HL-60 (cell line): ENCODE measurements at regions not wholly inside any gene's neighbourhood (a gene's known extent, or its start where the extent isn't known, plus 50 kb on each side); places are given as distances from the start of the nearest gene placed in this dataset.

Experiments
- DNase-seq, 2 experiments: peaks; one replicate each; pipeline ENCODE4 v3.0.0-alpha.2; 2010 to 2020; ENCODE audit warnings: low read depth in 1 of 2, low spot score in 1 of 2
- H3K27ac ChIP-seq: fragments of 250-450 bp; sonication (Bioruptor Pico); replicated peaks from 2 replicates; pipeline ENCODE4 v1.5.1; 2020; ENCODE audit warnings: mild to moderate bottlenecking, moderate library complexity
- H3K27me3 ChIP-seq: fragments of 250-450 bp; sonication (Bioruptor Pico); 2 replicates; pipeline ENCODE4 v1.5.1; 2021; ENCODE audit warnings: mild to moderate bottlenecking, moderate library complexity; ENCODE audit not compliant: insufficient read depth, poor library complexity, severe bottlenecking
- H3K4me3 ChIP-seq: replicated peaks from 2 replicates; pipeline ENCODE4 v1.5.1; 2011; ENCODE audit warnings: mild to moderate bottlenecking, control low read depth, low read length; ENCODE audit not compliant: insufficient read depth
- GABPA ChIP-seq: IDR thresholded peaks from 2 replicates; pipeline ENCODE4 v1.6.1; 2012; ENCODE audit warnings: low read depth
- POLR2AphosphoS5 ChIP-seq: IDR thresholded peaks from 2 replicates; pipeline ENCODE4 v1.6.1; 2012; ENCODE audit warnings: low read depth
- REST ChIP-seq: IDR thresholded peaks from 2 replicates; pipeline ENCODE4 v1.6.1; 2012; ENCODE audit warnings: low read depth; ENCODE audit not compliant: insufficient replicate concordance
- SPI1 ChIP-seq: IDR thresholded peaks from 2 replicates; pipeline ENCODE4 v1.6.1; 2012; ENCODE audit warnings: low read depth, mild to moderate bottlenecking, borderline replicate concordance
- TF ChIP-seq, protein P1 (sequence below): IDR thresholded peaks from one replicate; pipeline ENCODE4 v1.5.1; 2011; ENCODE audit warnings: low read length, control low read depth, inconsistent platforms; ENCODE audit not compliant: insufficient read depth

- Histone ChIP-seq H3K27me3 (no peaks in the 10 kb centered on the region), H3K4me3 (no peak overlapping the region), H3K27ac (no peak overlapping the region)
- DNase-seq, result no peak
- TF ChIP-seq POLR2AphosphoS5 (no peak), GABPA (no peak), REST (no peak), SPI1 (no peak)
- TF ChIP-seq, protein P1, sequence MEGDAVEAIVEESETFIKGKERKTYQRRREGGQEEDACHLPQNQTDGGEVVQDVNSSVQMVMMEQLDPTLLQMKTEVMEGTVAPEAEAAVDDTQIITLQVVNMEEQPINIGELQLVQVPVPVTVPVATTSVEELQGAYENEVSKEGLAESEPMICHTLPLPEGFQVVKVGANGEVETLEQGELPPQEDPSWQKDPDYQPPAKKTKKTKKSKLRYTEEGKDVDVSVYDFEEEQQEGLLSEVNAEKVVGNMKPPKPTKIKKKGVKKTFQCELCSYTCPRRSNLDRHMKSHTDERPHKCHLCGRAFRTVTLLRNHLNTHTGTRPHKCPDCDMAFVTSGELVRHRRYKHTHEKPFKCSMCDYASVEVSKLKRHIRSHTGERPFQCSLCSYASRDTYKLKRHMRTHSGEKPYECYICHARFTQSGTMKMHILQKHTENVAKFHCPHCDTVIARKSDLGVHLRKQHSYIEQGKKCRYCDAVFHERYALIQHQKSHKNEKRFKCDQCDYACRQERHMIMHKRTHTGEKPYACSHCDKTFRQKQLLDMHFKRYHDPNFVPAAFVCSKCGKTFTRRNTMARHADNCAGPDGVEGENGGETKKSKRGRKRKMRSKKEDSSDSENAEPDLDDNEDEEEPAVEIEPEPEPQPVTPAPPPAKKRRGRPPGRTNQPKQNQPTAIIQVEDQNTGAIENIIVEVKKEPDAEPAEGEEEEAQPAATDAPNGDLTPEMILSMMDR, result no peak
Measured at GRCh38 chr7:79529214-79529880, 75.9 kb upstream of the MAGI2 start.

DNA sequence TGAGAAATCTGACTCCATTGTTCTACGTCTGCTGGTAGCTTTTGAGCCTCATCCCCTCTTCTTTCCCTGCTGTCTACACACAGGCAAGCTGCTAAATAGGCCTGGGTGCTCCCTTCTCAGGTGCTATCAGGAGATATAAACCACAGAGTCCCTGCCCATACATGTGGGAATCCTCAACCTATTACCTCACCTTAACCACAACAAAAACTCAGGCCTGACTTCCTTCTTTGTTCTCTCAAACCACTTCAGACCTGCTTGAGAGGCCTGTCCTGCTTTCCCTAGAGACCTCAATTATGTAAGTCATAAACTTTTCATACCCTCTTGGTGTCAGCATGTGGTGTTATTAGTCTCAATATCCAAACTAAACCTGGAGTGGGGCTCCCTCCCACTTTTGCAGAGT is 75.0 kb upstream of the MAGI2 start:
- Histone ChIP-seq H3K27ac (no peak overlapping the region), H3K27me3 (no peaks in the 10 kb centered on the region), H3K4me3 (no peak overlapping the region)
- no peak for DNase-seq
- TF ChIP-seq POLR2AphosphoS5 (no peak), REST (no peak), GABPA (no peak)
- TF ChIP-seq, protein P1, result no peak

DNA sequence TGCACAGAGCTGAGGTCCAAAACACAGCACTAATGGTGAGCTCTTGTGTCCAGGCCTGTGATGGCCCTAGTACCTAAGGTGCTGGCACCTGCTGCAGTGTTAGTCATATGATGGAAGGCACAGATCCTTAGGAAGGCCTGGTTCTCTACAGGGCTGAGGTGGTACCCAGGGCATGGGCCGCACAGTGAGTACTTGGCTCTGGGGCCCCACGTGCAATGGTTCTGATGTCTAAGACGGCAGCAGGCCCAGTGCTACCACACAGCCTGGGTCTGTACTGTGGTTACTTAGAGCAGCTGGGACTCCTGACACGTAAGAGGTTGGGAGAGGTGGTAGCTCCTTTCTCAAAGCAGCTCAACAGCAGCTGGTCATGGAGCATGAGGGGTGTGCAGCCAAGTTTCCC is 70.6 kb upstream of the MAGI2 start:
- TF ChIP-seq REST (no peak), POLR2AphosphoS5 (no peak), GABPA (no peak), SPI1 (no peak)
- TF ChIP-seq, protein P1, result no peak
- no peak for DNase-seq
- no peaks in the 10 kb centered on the region for H3K27me3 ChIP-seq
- H3K27ac ChIP-seq, result no peak overlapping the region
- no peak overlapping the region for H3K4me3 ChIP-seq
